ENCODE measurements at regions not wholly inside any gene's neighbourhood (a gene's known extent, or its start where the extent isn't known, plus 50 kb on each side); places are given as distances from the start of the nearest gene placed in this dataset.

GRCh38 chrY:21200246-21200645 lies 310.9 kb upstream of the RBMY1B start:
- DNase-seq = no peak
- TF ChIP-seq POLR2A (IDR thresholded peaks at IDR 0.05) = no peak
- no peak for TF ChIP-seq CTCF (IDR thresholded peaks at IDR 0.05)
- no peaks in the 10 kb centered on the region for H3K27me3 ChIP-seq
- no peaks in the 10 kb centered on the region for H3K9me3 ChIP-seq
- H3K4me1 ChIP-seq = no peaks in the 10 kb centered on the region
- no peak overlapping the region for H3K4me3 ChIP-seq (replicated peaks in 1 of 3)
- intact Hi-C loops (cut with DNase I) = no loop called here
- H3K36me3 ChIP-seq = no peaks in the 10 kb centered on the region
- no peak overlapping the region for H3K27ac ChIP-seq

GRCh38 chrY:21227849-21228248 lies 283.3 kb upstream of the RBMY1B start:
- H3K4me1 ChIP-seq = no peaks in the 10 kb centered on the region
- no peaks in the 10 kb centered on the region for H3K36me3 ChIP-seq
- no peak overlapping the region for H3K27ac ChIP-seq
- H3K27me3 ChIP-seq = no peaks in the 10 kb centered on the region
- WGBS, 2 donors = 76 to 79% methylated on average over 3 of the region's 3 CpGs
- intact Hi-C loops (cut with DNase I) = no loop called here
- no peak for DNase-seq
- no peak for TF ChIP-seq CTCF (IDR thresholded peaks at IDR 0.05)
- H3K9me3 ChIP-seq = no peaks in the 10 kb centered on the region
- H3K4me3 ChIP-seq (replicated peaks in 1 of 3) = no peak overlapping the region

- TF ChIP-seq CTCF (IDR thresholded peaks at IDR 0.05) = no peak
- TF ChIP-seq POLR2A (IDR thresholded peaks at IDR 0.05) = no peak
- Histone ChIP-seq H3K27me3 (no peaks in the 10 kb centered on the region), H3K9me3 (no peaks in the 10 kb centered on the region), H3K4me1 (no peaks in the 10 kb centered on the region), H3K27ac (no peak overlapping the region), H3K36me3 (no peaks in the 10 kb centered on the region), H3K4me3 (replicated peaks in 1 of 3) (no peak overlapping the region)
- 35 to 41% methylated on average over 4 of the region's 4 CpGs for WGBS, 2 donors
- DNase-seq = no peak
- intact Hi-C loops (cut with DNase I) = no loop called here
These were observed 270.9 kb upstream of the RBMY1B start for GRCh38 chrY:21240221-21240620.

GRCh38 chrY:21240662-21241310 lies 270.4 kb upstream of the RBMY1B start:
- no peak overlapping the region for H3K27ac ChIP-seq
- intact Hi-C loops (cut with DNase I) = no loop called here
- H3K9me3 ChIP-seq = no peaks in the 10 kb centered on the region
- TF ChIP-seq CTCF (IDR thresholded peaks at IDR 0.05) (no peak), POLR2A (IDR thresholded peaks at IDR 0.05) (no peak)
- no peak overlapping the region for H3K4me3 ChIP-seq (replicated peaks in 1 of 3)
- H3K4me1 ChIP-seq = no peaks in the 10 kb centered on the region
- WGBS, 2 donors = 67 to 82% methylated on average over 2 of the region's 2 CpGs
- DNase-seq = no peak
- H3K27me3 ChIP-seq = no peaks in the 10 kb centered on the region
- no peaks in the 10 kb centered on the region for H3K36me3 ChIP-seq

GRCh38 chrY:21242793-21243192 lies 268.3 kb upstream of the RBMY1B start:
- H3K36me3 ChIP-seq = no peaks in the 10 kb centered on the region
- 36 to 58% methylated on average over 2 of the region's 2 CpGs for WGBS, 2 donors
- H3K4me1 ChIP-seq = no peaks in the 10 kb centered on the region
- no peaks in the 10 kb centered on the region for H3K27me3 ChIP-seq
- TF ChIP-seq CTCF (IDR thresholded peaks at IDR 0.05) (no peak), POLR2A (IDR thresholded peaks at IDR 0.05) (no peak)
- no peak for DNase-seq
- intact Hi-C loops (cut with DNase I) = no loop called here
- no peaks in the 10 kb centered on the region for H3K9me3 ChIP-seq
- no peak overlapping the region for H3K4me3 ChIP-seq (replicated peaks in 1 of 3)
- no peak overlapping the region for H3K27ac ChIP-seq
